ENCODE measurements at regions not wholly inside any gene's neighbourhood (a gene's known extent, or its start where the extent isn't known, plus 50 kb on each side); places are given as distances from the start of the nearest gene placed in this dataset.
"Not testable (repeated sequence)": the region's sequence is repeated elsewhere in the genome, so short reads cannot be mapped to it uniquely, and the experiment has no call there.

- DNase-seq, result no peak
Measured at GRCh38 chr10:10725196-10725595, 292.5 kb upstream of the CELF2 start.

GRCh38 chr10:10726101-10726500 lies 291.6 kb upstream of the CELF2 start:
- DNase-seq, result no peak

DNA sequence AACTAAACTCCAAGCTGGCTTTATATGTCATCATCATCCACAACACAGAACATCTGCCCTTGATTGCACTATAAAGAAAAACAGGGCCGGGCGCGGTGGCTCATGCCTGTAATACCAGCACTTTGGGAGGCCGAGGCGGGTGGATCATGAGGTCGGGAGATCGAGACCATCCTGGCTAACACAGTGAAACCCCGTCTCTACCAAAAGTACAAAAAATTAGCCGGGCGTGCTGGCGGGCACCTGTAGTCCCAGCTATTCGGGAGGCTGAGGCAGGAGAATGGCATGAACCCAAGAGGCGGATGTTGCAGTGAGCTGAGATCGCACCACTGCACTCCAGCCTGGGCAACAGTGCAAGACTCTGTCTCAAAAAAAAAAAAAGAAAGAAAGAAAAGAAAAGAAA lies 290.3 kb upstream of the CELF2 start:
- not testable (repeated sequence) for DNase-seq

GRCh38 chr10:10727812-10728211 lies 289.9 kb upstream of the CELF2 start:
- no peak for DNase-seq

DNA sequence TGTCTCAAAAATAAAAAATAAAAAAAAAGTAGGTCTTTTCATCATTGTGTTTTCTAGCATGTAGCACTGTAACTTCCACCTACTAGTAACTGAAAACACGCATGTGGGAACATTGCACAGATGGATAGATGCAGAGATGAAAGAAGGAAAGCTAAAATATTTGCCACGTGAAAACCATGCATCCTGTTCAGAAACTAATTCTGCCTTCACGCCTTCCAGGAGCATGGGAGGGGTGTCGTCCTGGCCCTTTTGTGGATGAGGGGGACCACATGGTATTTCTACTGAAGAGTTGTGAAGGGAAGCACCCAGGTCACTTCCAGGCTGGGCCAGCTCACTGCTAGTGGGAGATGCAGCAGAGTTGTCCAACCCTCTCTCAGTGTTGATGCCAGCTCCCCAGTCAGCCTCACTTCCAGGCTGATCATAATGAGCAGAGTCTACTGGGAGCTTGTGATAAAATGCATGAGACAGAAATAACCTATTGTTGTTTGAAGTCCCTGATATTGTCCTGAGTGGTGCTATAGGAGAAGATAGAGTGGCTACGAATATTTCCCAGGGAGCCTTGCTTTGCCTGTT lies 287.1 kb upstream of the CELF2 start:
- DNase-seq, result no peak

- no peak for DNase-seq
Measured at GRCh38 chr10:10731366-10731765, 286.3 kb upstream of the CELF2 start.

DNA sequence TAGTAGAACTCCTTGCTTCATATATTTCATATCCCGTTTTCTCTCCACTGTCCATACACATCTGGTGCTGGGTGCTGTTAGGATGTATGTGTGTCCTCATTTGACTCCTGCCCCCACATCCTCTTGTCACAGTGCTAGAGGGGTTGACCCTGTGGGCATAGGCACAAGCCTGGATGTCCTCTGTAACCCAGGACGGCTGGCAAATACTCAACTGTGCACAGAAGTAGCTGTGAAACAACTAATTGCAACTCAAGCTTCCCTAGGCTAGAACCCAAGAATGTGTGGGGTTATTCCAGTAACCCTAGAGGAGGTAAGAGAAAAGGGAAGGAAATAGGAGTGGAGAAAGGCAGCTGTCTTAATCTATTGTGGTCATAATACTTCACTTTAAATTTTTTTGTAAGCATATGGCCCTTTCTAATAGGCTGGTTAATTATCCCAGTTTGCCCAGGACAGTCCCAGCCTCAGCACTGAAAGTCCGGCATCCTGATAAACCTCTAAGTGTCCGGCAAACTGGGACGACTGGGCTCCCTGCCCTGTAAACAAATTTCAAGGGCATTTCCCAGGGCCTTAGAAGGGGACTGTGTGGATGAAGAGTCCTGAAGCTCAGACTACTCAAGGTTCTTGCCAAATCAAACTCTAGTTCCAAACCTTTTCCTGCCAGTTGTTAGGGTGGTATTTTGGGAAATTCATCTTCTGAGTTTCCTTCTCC lies 283.2 kb upstream of the CELF2 start:
- DNase-seq, result no peak

- no peak for DNase-seq
Measured at GRCh38 chr10:10745291-10745690, 272.4 kb upstream of the CELF2 start.

DNA sequence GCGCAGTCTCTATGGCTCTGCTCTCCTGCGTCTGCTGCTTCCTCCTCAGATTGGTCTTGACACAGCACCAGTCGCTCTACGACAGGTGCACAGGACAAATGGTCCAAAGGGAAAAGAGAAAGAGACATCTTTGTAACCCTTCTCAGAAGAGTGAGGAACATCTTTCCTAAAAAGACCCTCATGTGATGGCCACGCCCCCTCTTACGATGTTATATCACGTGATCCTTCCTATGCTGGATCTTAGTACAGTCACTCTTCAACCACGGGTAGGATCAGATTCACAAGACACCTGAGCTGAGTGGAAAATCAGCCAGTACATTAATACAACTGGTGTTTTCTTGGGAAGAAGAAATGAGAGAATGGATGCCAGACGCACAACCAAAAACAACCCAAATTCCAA lies 262.2 kb upstream of the CELF2 start:
- DNase-seq, result no peak

DNA sequence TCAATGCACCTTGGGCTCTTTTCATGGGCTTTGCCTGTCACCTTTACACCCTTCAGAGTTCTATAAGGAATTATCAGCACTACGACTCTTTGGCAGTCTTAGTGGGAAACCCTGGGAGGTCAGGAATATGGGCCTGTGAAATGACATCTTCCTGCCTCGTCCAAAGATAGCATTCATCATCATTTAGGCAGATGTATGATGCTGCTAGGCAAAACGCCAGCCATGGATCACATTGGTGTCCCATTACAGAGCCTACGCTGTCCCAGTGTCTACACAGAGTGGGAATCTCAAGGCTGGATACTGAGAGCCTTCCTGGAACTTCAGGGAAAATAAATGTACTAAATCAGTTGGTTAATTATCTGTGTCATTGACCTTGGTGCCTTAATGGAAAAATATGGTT lies 259.4 kb upstream of the CELF2 start:
- no peak for DNase-seq

- not testable (repeated sequence) for DNase-seq
Measured at GRCh38 chr10:10759806-10760205, 257.9 kb upstream of the CELF2 start.

DNA sequence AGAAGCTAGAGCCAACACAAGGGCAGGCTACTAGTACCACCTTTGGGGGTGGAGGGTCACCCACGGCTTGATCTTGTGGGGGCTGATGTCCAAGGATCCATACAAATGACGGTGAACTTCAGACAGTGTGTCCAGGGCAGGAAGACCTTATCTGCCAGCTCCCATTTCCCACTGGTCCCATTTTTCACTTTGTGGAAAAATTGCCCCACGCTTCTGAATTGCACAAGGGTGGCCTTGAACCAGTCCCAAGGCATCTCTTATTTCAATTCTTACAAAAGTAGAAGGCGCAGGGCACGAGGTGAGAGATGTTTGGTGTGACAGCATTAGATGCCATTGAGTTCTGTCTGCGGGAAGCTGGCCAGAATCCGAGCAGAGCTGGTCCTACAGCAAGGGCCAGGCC lies 252.7 kb upstream of the CELF2 start:
- no peak for DNase-seq

- no peak for DNase-seq
Measured at GRCh38 chr10:10772411-10772810, 245.3 kb upstream of the CELF2 start.

GRCh38 chr10:10772874-10773508 lies 244.7 kb upstream of the CELF2 start:
- DNase-seq, result no peak

DNA sequence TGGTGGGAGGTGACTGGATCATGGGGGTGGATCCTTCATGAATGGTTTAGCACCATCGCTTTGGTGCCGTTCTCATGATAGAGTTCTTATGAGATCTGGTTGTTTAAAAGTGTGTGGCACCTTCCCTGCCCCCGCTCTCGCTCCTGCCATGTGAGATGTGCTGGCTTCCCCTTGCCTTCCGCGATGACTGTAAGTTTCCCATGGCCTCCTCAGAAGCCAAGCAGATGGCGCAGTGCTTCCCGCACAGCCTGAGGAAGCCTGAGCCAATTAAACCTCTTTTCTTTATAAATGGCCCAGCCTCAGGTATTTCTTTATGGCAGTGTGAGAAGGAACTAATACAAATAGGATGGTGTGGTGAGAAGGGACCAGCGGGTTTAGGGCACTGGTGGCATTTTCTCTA lies 243.3 kb upstream of the CELF2 start:
- DNase-seq, result no peak

- no peak for DNase-seq
Measured at GRCh38 chr10:10776363-10776762, 241.3 kb upstream of the CELF2 start.

DNA sequence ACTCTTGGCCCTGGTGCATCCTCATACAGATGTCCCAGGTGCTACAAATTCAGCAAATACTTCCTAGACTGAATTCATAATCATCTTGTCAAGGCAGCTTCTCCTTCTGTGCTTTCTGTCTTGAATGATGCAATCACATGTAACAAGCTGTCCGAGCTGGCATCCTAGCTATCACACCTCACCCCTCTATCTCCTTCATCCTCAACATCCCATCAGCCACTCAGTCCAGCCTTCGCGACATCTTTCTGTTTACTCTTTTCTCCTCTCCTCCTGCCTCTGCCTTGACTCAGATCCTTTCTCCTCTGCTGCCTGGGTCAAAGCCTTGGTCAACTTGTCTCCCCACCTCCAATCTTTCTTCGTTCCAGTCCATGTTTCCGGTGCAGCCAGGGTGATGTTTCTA lies 240.4 kb upstream of the CELF2 start:
- no peak for DNase-seq

DNA sequence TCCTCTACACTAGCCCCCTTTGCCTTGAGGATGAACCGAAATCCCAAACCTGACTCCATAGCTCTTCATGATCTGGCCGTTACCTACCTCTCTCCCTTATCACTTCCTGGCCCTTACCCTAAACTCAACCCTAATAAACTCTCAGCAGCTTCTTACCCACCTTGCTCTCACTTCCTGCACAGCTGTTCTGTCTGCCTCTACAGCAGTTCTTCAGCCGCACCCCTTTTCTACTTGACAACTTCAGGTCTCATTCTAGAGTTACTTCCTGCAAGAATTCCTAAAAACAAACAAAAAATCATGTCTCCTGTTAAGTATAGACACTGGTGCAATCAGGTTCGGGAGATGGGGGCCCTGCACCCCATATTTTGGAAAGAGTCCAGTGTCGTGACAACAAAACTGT lies 239.9 kb upstream of the CELF2 start:
- no peak for DNase-seq

GRCh38 chr10:10778959-10779358 lies 238.7 kb upstream of the CELF2 start:
- no peak for DNase-seq

DNA sequence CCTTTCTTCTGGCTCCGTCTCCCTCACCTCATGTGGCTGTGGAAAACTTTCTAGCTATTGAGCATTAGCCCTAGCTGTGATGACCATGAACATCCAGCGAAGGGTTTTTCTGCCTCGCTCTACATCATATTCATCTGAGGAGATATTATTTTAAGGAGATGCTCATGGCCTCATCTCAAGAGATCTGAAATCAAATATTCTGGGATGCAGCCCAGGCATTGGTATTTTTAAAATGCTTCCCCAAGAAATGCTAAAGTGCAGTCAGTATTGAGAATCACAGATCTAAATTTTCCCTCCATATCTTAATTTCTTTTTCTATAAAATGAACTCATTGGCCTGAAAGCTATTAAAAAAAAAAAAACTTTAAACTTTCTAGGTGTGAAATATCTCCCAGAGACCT lies 238.2 kb upstream of the CELF2 start:
- DNase-seq, result no peak

- DNase-seq, result no peak
Measured at GRCh38 chr10:10780746-10781145, 236.9 kb upstream of the CELF2 start.

DNA sequence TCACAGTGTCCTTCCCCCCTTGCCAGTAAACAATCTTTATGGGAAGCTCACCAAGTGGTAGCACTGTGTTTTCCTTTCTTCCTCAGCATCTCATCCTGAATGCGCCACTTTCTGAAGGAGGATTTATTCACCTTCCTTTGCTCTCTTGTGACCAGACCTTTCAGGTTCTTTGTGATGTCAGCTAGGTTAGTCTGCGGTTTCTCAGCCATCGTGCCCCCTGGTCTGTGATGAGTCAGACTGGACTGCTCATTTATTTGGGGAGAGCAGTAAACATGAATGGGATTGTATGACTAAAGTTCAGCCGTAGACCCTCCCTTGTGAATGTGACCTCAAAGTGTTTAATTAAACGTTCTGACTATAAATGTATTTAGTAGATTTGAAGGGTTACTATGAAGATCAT lies 235.1 kb upstream of the CELF2 start:
- no peak for DNase-seq

DNA sequence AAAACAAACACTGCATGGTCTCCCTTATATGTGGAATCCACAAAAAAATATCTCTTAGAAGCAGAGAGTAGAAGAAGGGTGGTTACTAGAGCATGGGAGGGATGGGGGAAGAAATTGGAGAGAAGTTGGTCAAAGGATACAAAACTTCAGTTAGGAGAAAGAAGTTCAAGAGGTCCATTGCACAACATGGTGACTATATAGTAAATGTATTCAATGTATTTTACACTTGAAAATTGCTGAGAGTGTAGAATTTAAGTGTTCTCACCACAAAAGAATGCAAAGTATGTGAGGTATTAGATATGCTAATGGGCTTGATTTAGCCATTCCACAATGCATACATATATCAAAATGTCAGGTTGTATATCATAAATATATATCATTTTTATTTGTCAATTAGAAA lies 232.0 kb upstream of the CELF2 start:
- no peak for DNase-seq

Data from CD4-positive, alpha-beta T cell treated with Interleukin-4 for 4 hours (primary cell).